ENCODE measurements at regions not wholly inside any gene's neighbourhood (a gene's known extent, or its start where the extent isn't known, plus 50 kb on each side); places are given as distances from the start of the nearest gene placed in this dataset.

- Histone ChIP-seq H3K79me2 (ENCODE audit: control insufficient read depth, insufficient read depth, low read length) (no peaks in the 10 kb centered on the region), H3K4me1 (ENCODE audit: control insufficient read depth in 2 of 2, insufficient read depth in 2 of 2, low read length in 2 of 2) (no peaks in the 10 kb centered on the region), H3K4me3 (ENCODE audit: control extremely low read depth in 1 of 5, extremely low read depth in 1 of 5, insufficient read depth in 1 of 5, low read depth in 2 of 5, low read length in 4 of 5) (no peak overlapping the region), H3K27ac (ENCODE audit: low read length in 2 of 2) (no peak overlapping the region), H3K9me3 (ENCODE audit: control extremely low read depth in 1 of 3, control insufficient read depth in 2 of 3, insufficient read depth in 1 of 3, low read length in 2 of 3) (no peaks in the 10 kb centered on the region), H3K27me3 (replicated peaks in 1 of 4; ENCODE audit: control extremely low read depth in 1 of 4, control insufficient read depth in 3 of 4, insufficient read depth in 4 of 4, low read length in 3 of 4) (no peaks in the 10 kb centered on the region), H4K20me1 (ENCODE audit: control insufficient read depth, insufficient read depth, low read length, poor library complexity, severe bottlenecking) (no peaks in the 10 kb centered on the region), H3K9ac (ENCODE audit: low read length) (no peak overlapping the region), H3K4me2 (replicated peaks; ENCODE audit: low read depth, low read length, poor library complexity, severe bottlenecking) (no peak overlapping the region), H2AFZ (ENCODE audit: insufficient read depth, low read depth, low read length, poor library complexity, severe bottlenecking) (no peak overlapping the region), H3K36me3 (replicated peaks in 1 of 2; ENCODE audit: control extremely low read depth in 1 of 2, control insufficient read depth in 1 of 2, extremely low read depth in 1 of 2, insufficient read depth in 2 of 2, low read length in 1 of 2) (no peaks in the 10 kb centered on the region)
- Mint-ChIP-seq H3K9me3 (ENCODE audit: insufficient read depth) (no peaks in the 10 kb centered on the region), H3K4me1 (no peaks in the 10 kb centered on the region), H3K27ac (no peak overlapping the region), H3K27me3 (no peaks in the 10 kb centered on the region), H3K4me3 (no peak overlapping the region)
- ChIA-PET CTCF (no interaction called here), POLR2A (no interaction called here)
- DNase-seq (no peak), ATAC-seq (ENCODE audit: low read depth) (no peak)
- intact Hi-C loops (cut with micrococcal nuclease), result no loop called here
- TF ChIP-seq EZH2 (IDR thresholded peaks at IDR 0.05; ENCODE audit: borderline replicate concordance, insufficient read depth, low read depth, low read length, poor library complexity, severe bottlenecking) (no peak), CTCF (IDR thresholded peaks at IDR 0.05) (no peak)
- WGBS (ENCODE audit: insufficient coverage), result no CpG with 5 or more reads among the region's 3 CpGs
These were observed 367.9 kb downstream of the METTL15 start for GRCh38 chr11:28476049-28476448.

GRCh38 chr11:28472904-28473303 is 364.7 kb downstream of the METTL15 start:
- H3K4me3 Mint-ChIP-seq, result no peak overlapping the region
- no peak overlapping the region for H3K27ac Mint-ChIP-seq
- no peaks in the 10 kb centered on the region for H3K27me3 Mint-ChIP-seq
- no peaks in the 10 kb centered on the region for H3K9me3 Mint-ChIP-seq (ENCODE audit: insufficient read depth)
- TF ChIP-seq EZH2 (IDR thresholded peaks at IDR 0.05; ENCODE audit: borderline replicate concordance, insufficient read depth, low read depth, low read length, poor library complexity, severe bottlenecking) (no peak), CTCF (IDR thresholded peaks at IDR 0.05) (no peak)
- intact Hi-C loops (cut with micrococcal nuclease), result no loop called here
- Histone ChIP-seq H3K27ac (ENCODE audit: low read length in 2 of 2) (no peak overlapping the region), H3K36me3 (replicated peaks in 1 of 2; ENCODE audit: control extremely low read depth in 1 of 2, control insufficient read depth in 1 of 2, extremely low read depth in 1 of 2, insufficient read depth in 2 of 2, low read length in 1 of 2) (no peaks in the 10 kb centered on the region), H4K20me1 (ENCODE audit: control insufficient read depth, insufficient read depth, low read length, poor library complexity, severe bottlenecking) (no peaks in the 10 kb centered on the region), H3K9ac (ENCODE audit: low read length) (no peak overlapping the region), H3K4me1 (ENCODE audit: control insufficient read depth in 2 of 2, insufficient read depth in 2 of 2, low read length in 2 of 2) (no peaks in the 10 kb centered on the region), H3K79me2 (ENCODE audit: control insufficient read depth, insufficient read depth, low read length) (no peaks in the 10 kb centered on the region), H3K9me3 (ENCODE audit: control extremely low read depth in 1 of 3, control insufficient read depth in 2 of 3, insufficient read depth in 1 of 3, low read length in 2 of 3) (no peaks in the 10 kb centered on the region), H2AFZ (ENCODE audit: insufficient read depth, low read depth, low read length, poor library complexity, severe bottlenecking) (no peak overlapping the region), H3K4me3 (ENCODE audit: control extremely low read depth in 1 of 5, extremely low read depth in 1 of 5, insufficient read depth in 1 of 5, low read depth in 2 of 5, low read length in 4 of 5) (no peak overlapping the region), H3K27me3 (replicated peaks in 1 of 4; ENCODE audit: control extremely low read depth in 1 of 4, control insufficient read depth in 3 of 4, insufficient read depth in 4 of 4, low read length in 3 of 4) (no peaks in the 10 kb centered on the region), H3K4me2 (replicated peaks; ENCODE audit: low read depth, low read length, poor library complexity, severe bottlenecking) (no peak overlapping the region)
- no peak for ATAC-seq (ENCODE audit: low read depth)
- DNase-seq, result no peak
- CTCF ChIA-PET, result no interaction called here
- POLR2A ChIA-PET, result no interaction called here
- H3K4me1 Mint-ChIP-seq, result no peaks in the 10 kb centered on the region

Measured in B cell (primary cell).